NCI-H345 (cell line): ENCODE measurements at regions not wholly inside any gene's neighbourhood (a gene's known extent, or its start where the extent isn't known, plus 50 kb on each side); places are given as distances from the start of the nearest gene placed in this dataset.
"Not testable (repeated sequence)": the region's sequence is repeated elsewhere in the genome, so short reads cannot be mapped to it uniquely, and the experiment has no call there.

Source experiments
- DNase-seq: peaks from one replicate; lab custom pipeline; 2025; lab: John Stamatoyannopoulos, UW

GRCh38 chr5:99010294-99010693 lies 81.5 kb upstream of the CHD1 start:
- no peak for DNase-seq

GRCh38 chr5:99008009-99008408 lies 79.2 kb upstream of the CHD1 start:
- not testable (repeated sequence) for DNase-seq

- no peak for DNase-seq
These were observed 76.7 kb upstream of the CHD1 start for GRCh38 chr5:99005506-99005905.

DNA sequence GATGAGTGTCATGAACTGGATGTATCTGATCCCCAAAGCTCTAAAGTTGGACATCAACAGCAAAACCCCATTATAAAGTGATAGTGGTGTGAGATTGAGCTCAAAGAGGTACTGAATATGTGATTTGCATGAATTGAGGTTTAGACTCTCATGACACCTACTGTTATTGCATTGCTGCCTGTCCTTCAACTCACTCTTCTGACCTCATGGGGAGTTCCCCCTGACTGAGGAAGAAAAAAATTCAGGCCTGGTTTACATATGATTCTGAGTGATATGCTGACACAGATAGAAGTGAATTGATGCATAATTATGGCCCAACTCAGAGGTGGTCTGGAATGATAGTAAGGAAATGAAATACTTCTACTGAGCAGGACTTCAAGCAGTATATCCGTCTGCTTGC lies 76.2 kb upstream of the CHD1 start:
- no peak for DNase-seq

DNA sequence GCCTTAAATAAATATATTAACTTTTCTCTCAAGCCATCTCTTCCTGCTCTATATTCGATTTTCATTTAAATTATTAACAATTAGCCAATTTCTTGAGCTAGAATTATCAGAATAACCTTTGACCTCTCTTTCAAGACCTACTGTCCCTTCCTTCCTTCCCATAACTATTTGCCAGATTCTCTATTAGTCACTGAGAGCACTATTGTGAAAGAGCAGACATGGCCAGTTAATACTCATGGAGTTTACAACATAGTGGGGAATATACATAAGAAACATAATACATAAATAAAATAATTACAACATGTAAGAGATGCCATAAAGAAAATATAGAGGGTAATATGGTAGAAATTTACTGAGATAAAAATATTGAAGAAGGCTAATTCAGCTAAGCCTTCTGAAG lies 72.1 kb upstream of the CHD1 start:
- DNase-seq = no peak

DNA sequence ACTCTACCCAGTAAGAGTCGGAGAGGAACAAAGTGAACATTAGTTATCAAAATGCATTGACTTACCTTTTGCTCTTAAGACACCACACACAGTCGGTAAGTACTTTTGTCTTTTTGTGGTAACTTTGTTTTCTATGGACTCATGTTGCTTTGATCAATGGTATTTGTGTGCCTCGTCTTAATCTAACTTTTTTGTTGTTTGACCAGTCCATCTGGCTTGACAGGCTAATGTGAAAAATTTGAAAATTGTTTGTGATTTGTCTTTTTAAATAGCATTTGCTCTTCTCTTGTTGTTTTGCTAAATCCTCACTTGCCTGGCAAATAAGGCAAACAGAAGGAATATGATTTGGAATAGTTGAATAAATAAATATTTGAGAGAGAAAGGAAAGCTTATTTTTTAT lies 71.4 kb upstream of the CHD1 start:
- DNase-seq = no peak

DNA sequence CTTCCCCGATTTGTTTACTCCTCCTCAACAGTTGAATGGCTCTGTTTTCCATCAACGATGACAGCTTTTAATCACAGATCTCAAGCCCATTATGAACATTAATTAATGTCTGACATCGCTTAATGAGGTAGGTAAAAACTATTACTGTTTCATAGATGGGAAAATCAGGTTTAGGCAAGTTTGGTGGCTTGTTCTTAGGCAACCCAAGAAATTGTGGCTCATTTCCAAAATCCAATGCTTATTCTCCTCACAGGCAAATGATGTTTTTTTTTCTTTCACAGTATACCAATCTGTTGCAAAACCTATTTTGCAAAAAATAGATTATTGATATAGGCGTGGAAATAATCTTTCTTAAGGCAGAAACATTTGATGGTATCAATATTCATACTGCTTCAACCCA lies 70.8 kb upstream of the CHD1 start:
- DNase-seq = no peak

DNA sequence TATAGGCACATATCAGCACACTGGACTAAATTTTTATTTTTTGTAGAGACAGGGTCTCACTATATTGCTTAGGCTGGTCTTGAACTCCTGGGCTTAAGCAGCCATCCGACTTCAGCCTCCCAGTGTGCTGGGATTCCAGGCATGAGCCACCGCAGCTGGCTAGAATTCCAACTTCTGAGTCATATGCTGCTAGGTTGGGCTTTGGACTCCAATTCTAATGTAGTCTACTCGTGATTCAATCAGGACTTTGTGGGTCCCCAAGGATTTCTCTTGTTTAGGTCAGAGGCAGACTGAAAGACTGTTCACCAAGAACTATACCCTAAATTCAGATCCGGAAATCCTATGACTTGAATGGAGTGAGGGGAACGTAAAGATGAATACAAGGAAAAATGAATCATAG lies 68.2 kb upstream of the CHD1 start:
- DNase-seq = no peak

GRCh38 chr5:98994611-98995010 lies 65.8 kb upstream of the CHD1 start:
- no peak for DNase-seq

GRCh38 chr5:98993512-98993911 lies 64.7 kb upstream of the CHD1 start:
- DNase-seq = no peak

GRCh38 chr5:98992552-98992951 lies 63.7 kb upstream of the CHD1 start:
- no peak for DNase-seq

DNA sequence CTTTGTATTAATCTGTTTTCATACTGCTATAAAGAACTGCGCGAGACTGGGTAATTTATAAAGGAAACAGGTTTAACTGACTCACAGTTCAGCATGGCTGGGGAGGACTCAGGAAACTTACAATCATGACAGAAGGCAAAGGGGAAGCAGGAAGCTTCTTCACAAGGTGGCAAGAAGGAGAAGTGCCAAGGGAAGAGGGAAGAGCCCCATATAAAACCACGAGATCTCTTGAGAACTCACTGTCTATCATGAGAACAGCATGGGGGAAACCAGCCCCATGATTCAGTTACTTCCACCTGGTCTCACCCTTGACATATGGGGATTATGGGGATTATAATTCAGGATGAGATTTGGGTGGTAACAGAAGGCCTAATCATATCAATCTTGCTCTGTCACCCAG lies 60.9 kb upstream of the CHD1 start:
- no peak for DNase-seq

- no peak for DNase-seq
These were observed 57.8 kb upstream of the CHD1 start for GRCh38 chr5:98986587-98986986.

- DNase-seq = no peak
These were observed 54.1 kb upstream of the CHD1 start for GRCh38 chr5:98982880-98983279.
